Astrocyte (in vitro differentiated cells and primary cell): ENCODE measurements at regions not wholly inside any gene's neighbourhood (a gene's known extent, or its start where the extent isn't known, plus 50 kb on each side); places are given as distances from the start of the nearest gene placed in this dataset.

ENCODE experiments used
- EZH2 ChIP-seq: IDR thresholded peaks from 2 replicates; pipeline ENCODE4 v1.6.1; 2012; ENCODE audit warnings: mild to moderate bottlenecking, low read length, inconsistent platforms; ENCODE audit not compliant: insufficient read depth
- TF ChIP-seq, protein P1 (sequence below): IDR thresholded peaks from 2 replicates; pipeline ENCODE4 v1.5.1; 2011; ENCODE audit warnings: low read depth, mild to moderate bottlenecking, inconsistent platforms, low read length, moderate library complexity; ENCODE audit not compliant: insufficient read depth

GRCh38 chr16:60142619-60143347 lies 1408.7 kb upstream of the GOT2 start:
- TF ChIP-seq, protein P1, sequence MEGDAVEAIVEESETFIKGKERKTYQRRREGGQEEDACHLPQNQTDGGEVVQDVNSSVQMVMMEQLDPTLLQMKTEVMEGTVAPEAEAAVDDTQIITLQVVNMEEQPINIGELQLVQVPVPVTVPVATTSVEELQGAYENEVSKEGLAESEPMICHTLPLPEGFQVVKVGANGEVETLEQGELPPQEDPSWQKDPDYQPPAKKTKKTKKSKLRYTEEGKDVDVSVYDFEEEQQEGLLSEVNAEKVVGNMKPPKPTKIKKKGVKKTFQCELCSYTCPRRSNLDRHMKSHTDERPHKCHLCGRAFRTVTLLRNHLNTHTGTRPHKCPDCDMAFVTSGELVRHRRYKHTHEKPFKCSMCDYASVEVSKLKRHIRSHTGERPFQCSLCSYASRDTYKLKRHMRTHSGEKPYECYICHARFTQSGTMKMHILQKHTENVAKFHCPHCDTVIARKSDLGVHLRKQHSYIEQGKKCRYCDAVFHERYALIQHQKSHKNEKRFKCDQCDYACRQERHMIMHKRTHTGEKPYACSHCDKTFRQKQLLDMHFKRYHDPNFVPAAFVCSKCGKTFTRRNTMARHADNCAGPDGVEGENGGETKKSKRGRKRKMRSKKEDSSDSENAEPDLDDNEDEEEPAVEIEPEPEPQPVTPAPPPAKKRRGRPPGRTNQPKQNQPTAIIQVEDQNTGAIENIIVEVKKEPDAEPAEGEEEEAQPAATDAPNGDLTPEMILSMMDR, result no peak
- no peak for TF ChIP-seq EZH2
